22Rv1 (cell line): ENCODE measurements at regions not wholly inside any gene's neighbourhood (a gene's known extent, or its start where the extent isn't known, plus 50 kb on each side); places are given as distances from the start of the nearest gene placed in this dataset.

Experiments used
- H3K27ac ChIP-seq: fragments of 450-650 bp; 2 replicates; pipeline ENCODE4 v1.5.1; 2017
- CTCF ChIP-seq: fragments of 450-650 bp; IDR thresholded peaks from 2 replicates; pipeline ENCODE4 v1.5.1; 2017; ENCODE audit warnings: mild to moderate bottlenecking
- ZFX ChIP-seq: fragments of 450-650 bp; IDR thresholded peaks from 2 replicates; pipeline ENCODE4 v1.6.1; 2017; ENCODE audit warnings: antibody characterized with exemption, borderline replicate concordance

GRCh38 chr7:42685911-42686310 is 226.0 kb downstream of the C7orf25 start:
- no peak for TF ChIP-seq CTCF
- no peak for TF ChIP-seq ZFX
- H3K27ac ChIP-seq = no peak overlapping the region

- TF ChIP-seq CTCF (no peak), ZFX (no peak)
- H3K27ac ChIP-seq = no peak overlapping the region
Measured at GRCh38 chr7:42677751-42678699, 233.8 kb downstream of the C7orf25 start.

GRCh38 chr7:42674541-42674940 is 237.3 kb downstream of the C7orf25 start:
- H3K27ac ChIP-seq = no peak overlapping the region
- no peak for TF ChIP-seq ZFX
- TF ChIP-seq CTCF = no peak

- no peak overlapping the region for H3K27ac ChIP-seq
Measured at GRCh38 chr7:42673951-42674350, 237.9 kb downstream of the C7orf25 start.

GRCh38 chr7:42672339-42672999 is 239.4 kb downstream of the C7orf25 start:
- TF ChIP-seq CTCF (no peak), ZFX (no peak)

More at GRCh38 chr7:42673951-42674350, 237.9 kb downstream of the C7orf25 start:
- TF ChIP-seq CTCF = no peak
- no peak for TF ChIP-seq ZFX

GRCh38 chr7:42671627-42672026 is 240.2 kb downstream of the C7orf25 start:
- H3K27ac ChIP-seq = no peak overlapping the region
- TF ChIP-seq CTCF (no peak), ZFX (no peak)

More at GRCh38 chr7:42672339-42672999, 239.4 kb downstream of the C7orf25 start:
- H3K27ac ChIP-seq = no peak overlapping the region

GRCh38 chr7:42666994-42667393 is 244.9 kb downstream of the C7orf25 start:
- TF ChIP-seq ZFX (no peak), CTCF (no peak)
- H3K27ac ChIP-seq = no peak overlapping the region
